ENCODE measurements at regions not wholly inside any gene's neighbourhood (a gene's known extent, or its start where the extent isn't known, plus 50 kb on each side); places are given as distances from the start of the nearest gene placed in this dataset.
A peak's percentile ranks its signal among the peaks of the same experiment; 100 is the strongest.

- TF ChIP-seq ZHX1 (conservative IDR thresholded peaks at IDR 0.05; ENCODE audit: low read length), result no peak
- TF ChIP-seq RERE (CRISPR knock-in tag; IDR thresholded peaks at IDR 0.05; ENCODE audit: borderline replicate concordance), result 0 out of 2 replicates have a peak, but pooled peaks have one; percentile 41
- Histone ChIP-seq H3K27ac (ENCODE audit: extremely low read depth, low read depth, low read length) (no peak overlapping the region), H3K9me1 (ENCODE audit: control insufficient read depth, insufficient read depth, low read length) (no peaks in the 10 kb centered on the region), H3K9ac (ENCODE audit: insufficient read depth in 1 of 2, low read depth in 2 of 2, low read length in 2 of 2) (no peak overlapping the region), H4K20me1 (replicated peaks; ENCODE audit: control insufficient read depth, insufficient read depth, low read length) (no peaks in the 10 kb centered on the region), H3K4me3 (no peak overlapping the region), H3K27me3 (ENCODE audit: control insufficient read depth in 2 of 2, insufficient read depth in 2 of 2, low read length in 2 of 2) (peaks cover 0 to 6% of the 10 kb centered on the region in 2 experiments; a peak in 2 of 5 replicates), H3K4me2 (ENCODE audit: insufficient read depth, low read length) (no peak overlapping the region), H2AFZ (ENCODE audit: low read depth, low read length) (peak overlapping the region; percentile 35; the same call in 1 of the 2 replicates), H3K9me3 (replicated peaks; ENCODE audit: control insufficient read depth, insufficient read depth, low read depth, low read length) (0 out of 2 replicates have a peak, but pooled peaks cover 2% of the 10 kb centered on the region), H3K36me3 (ENCODE audit: control insufficient read depth, insufficient read depth, low read length) (no peaks in the 10 kb centered on the region), H3K4me1 (replicated peaks in 1 of 2; ENCODE audit: control insufficient read depth in 2 of 2, insufficient read depth in 2 of 2, low read length in 2 of 2) (peaks cover 4 to 11% of the 10 kb centered on the region in 2 experiments), H3K79me2 (ENCODE audit: control insufficient read depth, insufficient read depth, low read length) (no peaks in the 10 kb centered on the region)
- no peak for ATAC-seq
- in situ Hi-C loops (cut with MboI) (no loop called here), intact Hi-C loops (cut with micrococcal nuclease) (no loop called here)
- DNase-seq (ENCODE audit: extremely low read depth in 1 of 4, low spot score in 3 of 4), result no peak
- ChIA-PET CTCF (ENCODE audit: low intra/inter-chr PET ratio) (interaction anchor here (0.6 kb wide), 1 partner anchor 324 kb away, joined by 3 read pairs; no protein-coding TSS in a partner anchor), POLR2A (interaction anchor here (1.0 kb wide), 1 partner anchor 11 kb away, joined by 3 read pairs; no protein-coding TSS in a partner anchor)
- BruUV-seq (replicated peaks), result no TSS peak
- FAIRE-seq, result no peak
- 18% methylated on average over 2 of the region's 2 CpGs for WGBS (ENCODE audit: insufficient coverage, low coverage, missing lambda C conversion rate)
Observed at GRCh38 chr10:46224414-46224682, 62.4 kb upstream of the ANTXRL start.

Measured in K562 (cell line).